H9 (cell line): ENCODE measurements at regions not wholly inside any gene's neighbourhood (a gene's known extent, or its start where the extent isn't known, plus 50 kb on each side); places are given as distances from the start of the nearest gene placed in this dataset.
A peak's percentile ranks its signal among the peaks of the same experiment; 100 is the strongest.

Experiments
- DNase-seq: peaks from one replicate; pipeline ENCODE4 v3.0.0-alpha.2; 2017
- H2AFZ ChIP-seq: one replicate; pipeline ENCODE4 v1.6.1; 2013; ENCODE audit warnings: mild to moderate bottlenecking, low read length, control low read depth, moderate library complexity
- H2AK5ac ChIP-seq: 2 replicates; pipeline ENCODE4 v1.6.1; 2013; ENCODE audit warnings: low read length, control low read depth, mixed read lengths; ENCODE audit not compliant: insufficient read length
- H2BK120ac ChIP-seq: one replicate; pipeline ENCODE4 v1.6.1; 2013; ENCODE audit warnings: low read depth, mild to moderate bottlenecking, low read length, control low read depth, inconsistent platforms; ENCODE audit not compliant: poor library complexity, severe bottlenecking
- H2BK12ac ChIP-seq: 2 replicates; pipeline ENCODE4 v1.6.1; 2013; ENCODE audit warnings: low read length, control low read depth, mixed read lengths, low read depth; ENCODE audit not compliant: insufficient read length
- H2BK15ac ChIP-seq: 2 replicates; pipeline ENCODE4 v1.6.1; 2013; ENCODE audit warnings: low read depth, low read length, control low read depth
- H2BK20ac ChIP-seq: one replicate; pipeline ENCODE4 v1.6.1; 2013; ENCODE audit warnings: low read depth, mild to moderate bottlenecking, low read length, control low read depth, inconsistent platforms; ENCODE audit not compliant: poor library complexity, severe bottlenecking
- H2BK5ac ChIP-seq: 2 replicates; pipeline ENCODE4 v1.6.1; 2013; ENCODE audit warnings: low read length, control low read depth, mixed read lengths; ENCODE audit not compliant: insufficient read length
- H3K14ac ChIP-seq: 2 replicates; pipeline ENCODE4 v1.6.1; 2013; ENCODE audit warnings: low read length, control low read depth; ENCODE audit not compliant: insufficient read depth
- H3K18ac ChIP-seq: 2 replicates; pipeline ENCODE4 v1.6.1; 2013; ENCODE audit warnings: low read depth, mild to moderate bottlenecking, mixed read lengths, low read length, control low read depth; ENCODE audit not compliant: insufficient read length
- H3K23ac ChIP-seq: 2 replicates; pipeline ENCODE4 v1.6.1; 2013; ENCODE audit warnings: low read length, control low read depth, mixed read lengths, low read depth; ENCODE audit not compliant: insufficient read length
- H3K23me2 ChIP-seq: 2 replicates; pipeline ENCODE4 v1.6.1; 2013; ENCODE audit warnings: low read depth, mild to moderate bottlenecking, mixed read lengths, low read length, control low read depth; ENCODE audit not compliant: insufficient read length, poor library complexity, severe bottlenecking
- H3K27ac ChIP-seq: 2 replicates; pipeline ENCODE4 v1.5.1; 2013; ENCODE audit warnings: low read length, control low read depth, mixed read lengths, low read depth; ENCODE audit not compliant: insufficient read length
- H3K27me3 ChIP-seq: 2 replicates; pipeline ENCODE4 v1.6.1; 2013; ENCODE audit warnings: low read length, control low read depth, inconsistent platforms; ENCODE audit not compliant: insufficient read depth
- H3K4ac ChIP-seq: 2 replicates; pipeline ENCODE4 v1.6.1; 2013; ENCODE audit warnings: low read depth, mild to moderate bottlenecking, control low read depth, inconsistent platforms, low read length, moderate library complexity
- H3K4me1 ChIP-seq: 2 replicates; pipeline ENCODE4 v1.6.1; 2013; ENCODE audit warnings: low read length, control low read depth, inconsistent platforms; ENCODE audit not compliant: insufficient read depth
- H3K4me2 ChIP-seq: 2 replicates; pipeline ENCODE4 v1.6.1; 2013; ENCODE audit warnings: low read length, control low read depth, mixed read lengths; ENCODE audit not compliant: insufficient read length, insufficient read depth
- H3K56ac ChIP-seq: 2 replicates; pipeline ENCODE4 v1.6.1; 2013; ENCODE audit warnings: low read depth, mild to moderate bottlenecking, mixed read lengths, low read length, control low read depth; ENCODE audit not compliant: insufficient read length
- H3K79me1 ChIP-seq: 2 replicates; pipeline ENCODE4 v1.6.1; 2013; ENCODE audit warnings: low read depth, mild to moderate bottlenecking, moderate library complexity, low read length, control low read depth, inconsistent platforms; ENCODE audit not compliant: insufficient read depth, poor library complexity, severe bottlenecking
- H3K79me2 ChIP-seq: 2 replicates; pipeline ENCODE4 v1.6.1; 2013; ENCODE audit warnings: low read length, control low read depth, inconsistent platforms; ENCODE audit not compliant: insufficient read depth
- H3K9ac ChIP-seq: 2 replicates; pipeline ENCODE4 v1.6.1; 2013; ENCODE audit warnings: low read length, control low read depth, mixed read lengths; ENCODE audit not compliant: insufficient read length; ENCODE audit errors: extremely low read depth
- H3K9me3 ChIP-seq: one replicate; pipeline ENCODE4 v1.6.1; 2013; ENCODE audit warnings: low read depth, low read length, inconsistent platforms; ENCODE audit not compliant: control insufficient read depth
- H3T11ph ChIP-seq: one replicate; pipeline ENCODE4 v1.6.1; 2013; ENCODE audit warnings: mild to moderate bottlenecking, low read length, control low read depth, inconsistent platforms
- H4K20me1 ChIP-seq: one replicate; pipeline ENCODE4 v1.6.1; 2013; ENCODE audit not compliant: control insufficient read depth, insufficient read length, insufficient read depth
- H4K5ac ChIP-seq: 2 replicates; pipeline ENCODE4 v1.6.1; 2013; ENCODE audit warnings: low read depth, mild to moderate bottlenecking, mixed read lengths, low read length, control low read depth; ENCODE audit not compliant: insufficient read length
- H4K8ac ChIP-seq: replicated peaks from 2 replicates; pipeline ENCODE4 v1.6.1; 2013; ENCODE audit warnings: low read length, control low read depth, mixed read lengths, low read depth; ENCODE audit not compliant: insufficient read length
- H4K91ac ChIP-seq: 2 replicates; pipeline ENCODE4 v1.6.1; 2013; ENCODE audit warnings: low read depth, mild to moderate bottlenecking, moderate library complexity, mixed read lengths, low read length, control low read depth; ENCODE audit not compliant: insufficient read length
- H3K27ac Mint-ChIP-seq, 3 experiments: 2 replicates in 2 of 3; 3 replicates in 1 of 3; pipeline ENCODE4 v1.8.0; 2020 to 2021; ENCODE audit warnings: mixed read lengths in 3 of 3, mild to moderate bottlenecking in 1 of 3, moderate library complexity in 1 of 3
- H3K27me3 Mint-ChIP-seq: 2 replicates; pipeline ENCODE4 v1.8.0; 2021; ENCODE audit warnings: low read depth, mild to moderate bottlenecking, moderate library complexity, mixed read lengths
- H3K36me3 Mint-ChIP-seq, 3 experiments: 2 replicates in 2 of 3; 3 replicates in 1 of 3; pipeline ENCODE4 v1.8.0; 2020 to 2021; ENCODE audit warnings: low read depth in 3 of 3, mixed read lengths in 3 of 3; ENCODE audit not compliant: insufficient read depth in 1 of 3
- H3K4me1 Mint-ChIP-seq, 2 experiments: 2 replicates each; pipeline ENCODE4 v1.8.0; 2020; ENCODE audit warnings: mixed read lengths in 2 of 2
- H3K4me3 Mint-ChIP-seq, 2 experiments: 2 replicates in 1 of 2; 3 replicates in 1 of 2; pipeline ENCODE4 v1.8.0; 2020 to 2021; ENCODE audit warnings: mild to moderate bottlenecking in 2 of 2, mixed read lengths in 2 of 2, moderate library complexity in 1 of 2
- H3K9me3 Mint-ChIP-seq, 2 experiments: 2 replicates in 1 of 2; 3 replicates in 1 of 2; pipeline ENCODE4 v1.8.0; 2020; ENCODE audit warnings: mild to moderate bottlenecking in 2 of 2, mixed read lengths in 2 of 2, moderate library complexity in 1 of 2
- CTCF ChIP-seq: fragments of 200-600 bp; sonication (generic); conservative IDR thresholded peaks from 3 replicates; pipeline ENCODE4 v1.8.0; 2021; ENCODE audit warnings: antibody characterized with exemption, mild to moderate bottlenecking
- WGBS: extraction: QIAGEN DNeasy Blood & Tissue Kit; methylation state at CpG from one replicate; pipeline ENCODE4 v1.1.7; 2013; ENCODE audit warnings: missing lambda C conversion rate, low lambda C conversion rate, mixed read lengths; ENCODE audit not compliant: insufficient read length; ENCODE audit errors: extremely low coverage; 5-methylcytosine and 5-hydroxymethylcytosine counted together

- no peaks in the 10 kb centered on the region for H3K27me3 ChIP-seq
- Mint-ChIP-seq H3K27me3 (peaks cover 2% of the 10 kb centered on the region; the same call in 1 of the 2 replicates), H3K4me3 (no peak overlapping the region), H3K9me3 (peaks cover 86 to 90% of the 10 kb centered on the region in 2 experiments), H3K36me3 (peaks cover 8 to 20% (median 8%) of the 10 kb centered on the region in 3 experiments), H3K27ac (no peak overlapping the region), H3K4me1 (no peaks in the 10 kb centered on the region)
- H2BK12ac ChIP-seq: no peak overlapping the region
- no peak overlapping the region for H3K23ac ChIP-seq
- no peak overlapping the region for H2BK5ac ChIP-seq
- no peak overlapping the region for H3K4ac ChIP-seq
- H3K79me2 ChIP-seq: peaks cover 2% of the 10 kb centered on the region; the same call in 1 of the 2 replicates
- no peaks in the 10 kb centered on the region for H3K79me1 ChIP-seq
- no peak overlapping the region for H4K8ac ChIP-seq
- H4K20me1 ChIP-seq: no peaks in the 10 kb centered on the region
- no peaks in the 10 kb centered on the region for H3K23me2 ChIP-seq
- peak overlapping the region; percentile 70 for H3K9ac ChIP-seq
- H3K56ac ChIP-seq: no peak overlapping the region
- H3K14ac ChIP-seq: no peak overlapping the region; the same call in 1 of the 2 replicates
- H3K9me3 ChIP-seq: peaks cover 74% of the 10 kb centered on the region
- no peak overlapping the region for H3K4me2 ChIP-seq
- H3K18ac ChIP-seq: no peak overlapping the region
- DNase-seq: no peak
- no peak overlapping the region for H4K91ac ChIP-seq
- H2AK5ac ChIP-seq: no peak overlapping the region
- no peak overlapping the region for H3T11ph ChIP-seq
- no peak overlapping the region for H2BK120ac ChIP-seq
- H2BK20ac ChIP-seq: no peak overlapping the region
- H2BK15ac ChIP-seq: no peak overlapping the region
- WGBS: no CpG with 5 or more reads among the region's 33 CpGs
- no peak overlapping the region for H4K5ac ChIP-seq
- no peak overlapping the region for H2AFZ ChIP-seq
- H3K4me1 ChIP-seq: no peaks in the 10 kb centered on the region
- no peak for TF ChIP-seq CTCF
- H3K27ac ChIP-seq: no peak overlapping the region
These were observed 270.7 kb downstream of the ZNF33B start for GRCh38 chr10:42367532-42368230.
